H1 (cell line): ENCODE measurements at regions not wholly inside any gene's neighbourhood (a gene's known extent, or its start where the extent isn't known, plus 50 kb on each side); places are given as distances from the start of the nearest gene placed in this dataset.
A peak's percentile ranks its signal among the peaks of the same experiment; 100 is the strongest.

Experiments used
- CTCF ChIA-PET: fragments of 300-600 bp; sonication (Branson Sonifier 250); formaldehyde crosslinking; loops from one replicate; lab custom pipeline; 2021; ENCODE audit not compliant: partially characterized antibody; lab: Charles Lee
- POLR2A ChIA-PET: fragments of 300-600 bp; sonication (Branson Sonifier 250); formaldehyde crosslinking; loops from one replicate; lab custom pipeline; 2021; ENCODE audit warnings: inconsistent platforms; ENCODE audit not compliant: partially characterized antibody; lab: Charles Lee
- DNase-seq, 2 experiments: peaks; one replicate each; pipeline versions ENCODE4 v3.0.0 to v3.0.0-alpha.2; 2010 to 2022; ENCODE audit warnings: low spot score in 2 of 2, low read depth in 1 of 2, mixed read lengths in 1 of 2
- FAIRE-seq: peaks from 2 replicates; lab custom pipeline; 2011; peaks lifted over from hg19 to GRCh38; lab: Jason Lieb, UNC
- H2AFZ ChIP-seq: 2 replicates; pipeline ENCODE4 v1.8.1; 2012; ENCODE audit warnings: low read length, inconsistent platforms
- H2AK5ac ChIP-seq: 2 replicates; pipeline ENCODE4 v1.6.1; 2013; ENCODE audit warnings: low read depth, low read length
- H2BK120ac ChIP-seq: replicated peaks from 2 replicates; pipeline ENCODE3; 2013; ENCODE audit warnings: low read depth, low read length, inconsistent platforms
- H2BK12ac ChIP-seq: 2 replicates; pipeline ENCODE4 v1.6.1; 2013; ENCODE audit warnings: low read depth, low read length
- H2BK15ac ChIP-seq: 2 replicates; pipeline ENCODE4 v1.6.1; 2013; ENCODE audit warnings: low read length
- H2BK20ac ChIP-seq: 2 replicates; pipeline ENCODE4 v1.6.1; 2013; ENCODE audit warnings: low read length
- H2BK5ac ChIP-seq: 2 replicates; pipeline ENCODE4 v1.6.1; 2013; ENCODE audit warnings: low read depth, low read length
- H3K14ac ChIP-seq: 2 replicates; pipeline ENCODE4 v1.6.1; 2013; ENCODE audit warnings: inconsistent platforms; ENCODE audit not compliant: insufficient read length
- H3K18ac ChIP-seq: 2 replicates; pipeline ENCODE4 v1.6.1; 2013; ENCODE audit warnings: low read length; ENCODE audit errors: extremely low read depth
- H3K23ac ChIP-seq: 2 replicates; pipeline ENCODE4 v1.6.1; 2013; ENCODE audit warnings: inconsistent platforms; ENCODE audit not compliant: insufficient read length
- H3K23me2 ChIP-seq: 2 replicates; pipeline ENCODE4 v1.6.1; 2013; ENCODE audit warnings: low read depth, low read length
- H3K27ac ChIP-seq: 2 replicates; pipeline ENCODE4 v1.6.1; 2011; ENCODE audit warnings: low read depth, low read length, inconsistent platforms
- H3K27me3 ChIP-seq, 4 experiments: replicated peaks in 1 of 4; 1 replicate in 1 of 4; 2 replicates in 3 of 4; pipeline versions ENCODE4 v1.6.1 to v1.8.1; 2011 to 2013; ENCODE audit warnings: low read length in 3 of 4, mild to moderate bottlenecking in 3 of 4, inconsistent platforms in 2 of 4, mixed read lengths in 2 of 4, moderate library complexity in 1 of 4; ENCODE audit not compliant: control insufficient read depth in 3 of 4, insufficient read depth in 3 of 4; ENCODE audit errors: extremely low read depth in 1 of 4
- H3K36me3 ChIP-seq, 4 experiments: 2 replicates each; pipeline versions ENCODE4 v1.6.1 to v1.8.1; 2011 to 2013; ENCODE audit warnings: mild to moderate bottlenecking in 4 of 4, low read length in 3 of 4, moderate library complexity in 2 of 4, control low read depth in 1 of 4, inconsistent platforms in 1 of 4; ENCODE audit not compliant: insufficient read depth in 4 of 4, control insufficient read depth in 2 of 4
- H3K4ac ChIP-seq: replicated peaks from 2 replicates; pipeline ENCODE3; 2013; ENCODE audit warnings: low read length, low read depth, mixed read lengths, inconsistent platforms; ENCODE audit not compliant: insufficient read length
- H3K4me1 ChIP-seq, 4 experiments: replicated peaks in 1 of 4; 1 replicate in 1 of 4; 2 replicates in 3 of 4; pipeline versions ENCODE4 v1.6.1 to v1.8.1; 2011 to 2013; ENCODE audit warnings: low read length in 3 of 4, inconsistent platforms in 2 of 4, mixed read lengths in 1 of 4; ENCODE audit not compliant: insufficient read depth in 4 of 4, control insufficient read depth in 3 of 4
- H3K4me2 ChIP-seq, 2 experiments: 2 replicates each; pipeline versions ENCODE4 v1.6.1 to v1.8.1; 2011 to 2013; ENCODE audit warnings: low read depth in 2 of 2, low read length in 2 of 2, control low read depth in 1 of 2, inconsistent platforms in 1 of 2, mild to moderate bottlenecking in 1 of 2; ENCODE audit not compliant: insufficient read depth in 1 of 2
- H3K4me3 ChIP-seq, 4 experiments: fragments of 200-600, 300-600 bp in 1 of 4; sonication (generic), shearing (Covaris generic), sonication (Bioruptor Twin) in 1 of 4; 2 replicates each; pipeline versions ENCODE4 v1.5.1 to v1.8.1; 2011 to 2016; ENCODE audit warnings: low read length in 4 of 4, low read depth in 3 of 4, control low read depth in 2 of 4, inconsistent platforms in 2 of 4, mild to moderate bottlenecking in 2 of 4, mixed read lengths in 1 of 4, moderate library complexity in 1 of 4; ENCODE audit not compliant: insufficient read depth in 2 of 4; ENCODE audit errors: extremely low read depth in 1 of 4
- H3K56ac ChIP-seq: replicated peaks from 2 replicates; pipeline ENCODE3; 2013; ENCODE audit warnings: low read depth, mild to moderate bottlenecking, mixed read lengths, low read length, inconsistent platforms; ENCODE audit not compliant: insufficient read length
- H3K79me1 ChIP-seq: 2 replicates; pipeline ENCODE4 v1.6.1; 2013; ENCODE audit warnings: low read depth, low read length, control low read depth
- H3K79me2 ChIP-seq, 2 experiments: 2 replicates each; pipeline versions ENCODE4 v1.6.1 to v1.8.1; 2012 to 2013; ENCODE audit warnings: low read length in 2 of 2, mild to moderate bottlenecking in 2 of 2, inconsistent platforms in 1 of 2; ENCODE audit not compliant: insufficient read depth in 2 of 2, control insufficient read depth in 1 of 2
- H3K9ac ChIP-seq, 4 experiments: replicated peaks in 1 of 4; 1 replicate in 1 of 4; 2 replicates in 3 of 4; pipeline versions ENCODE4 v1.6.1 to v1.8.1; 2011 to 2013; ENCODE audit warnings: low read depth in 3 of 4, low read length in 3 of 4, control low read depth in 2 of 4, mild to moderate bottlenecking in 2 of 4, moderate library complexity in 2 of 4, inconsistent platforms in 1 of 4; ENCODE audit errors: extremely low read depth in 1 of 4
- H3K9me3 ChIP-seq, 2 experiments: 2 replicates each; pipeline versions ENCODE4 v1.6.1 to v1.8.1; 2012 to 2013; ENCODE audit warnings: mild to moderate bottlenecking in 2 of 2, moderate library complexity in 2 of 2, control low read depth in 1 of 2, inconsistent platforms in 1 of 2, low read depth in 1 of 2, low read length in 1 of 2, mixed read lengths in 1 of 2; ENCODE audit not compliant: insufficient read depth in 2 of 2
- H4K20me1 ChIP-seq, 2 experiments: replicated peaks in 1 of 2; 2 replicates each; pipeline versions ENCODE3 to v1.8.1; 2011 to 2013; ENCODE audit warnings: inconsistent platforms in 2 of 2, low read length in 2 of 2, mild to moderate bottlenecking in 1 of 2; ENCODE audit not compliant: insufficient read depth in 2 of 2, control insufficient read depth in 1 of 2
- H4K5ac ChIP-seq: 2 replicates; pipeline ENCODE4 v1.6.1; 2013; ENCODE audit warnings: low read length, low read depth, mixed read lengths, inconsistent platforms; ENCODE audit not compliant: insufficient read length
- H4K8ac ChIP-seq: 2 replicates; pipeline ENCODE4 v1.8.0; 2013; ENCODE audit warnings: mild to moderate bottlenecking, moderate library complexity, low read length, inconsistent platforms; ENCODE audit not compliant: insufficient read depth; ENCODE audit errors: extremely low read depth
- H4K91ac ChIP-seq: replicated peaks from 2 replicates; pipeline ENCODE3; 2013; ENCODE audit warnings: low read length, mixed read lengths, inconsistent platforms; ENCODE audit not compliant: insufficient read length
- JUN ChIP-seq: IDR thresholded peaks from 2 replicates; pipeline ENCODE4 v1.6.1; 2011; ENCODE audit warnings: low read depth, mild to moderate bottlenecking, improper control_type of control experiment, low read length
- WGBS, 2 experiments: shearing (Covaris generic) in 1 of 2; methylation state at CpG; one replicate each; pipeline versions ENCODE4 v1.1.6 to v1.1.7; 2013 to 2015; ENCODE audit warnings: low lambda C conversion rate in 2 of 2, mixed read lengths in 2 of 2, inconsistent platforms in 1 of 2, low coverage in 1 of 2, missing lambda C conversion rate in 1 of 2; ENCODE audit not compliant: insufficient replicate concordance in 2 of 2, insufficient coverage in 1 of 2, insufficient read length in 1 of 2; ENCODE audit errors: extremely low coverage in 1 of 2, missing lambda C conversion rate in 1 of 2; 5-methylcytosine and 5-hydroxymethylcytosine counted together

- Histone ChIP-seq H3K9me3 (no peaks in the 10 kb centered on the region), H3K18ac (no peak overlapping the region), H2BK20ac (no peak overlapping the region), H3K79me1 (no peaks in the 10 kb centered on the region), H2BK15ac (no peak overlapping the region), H3K14ac (no peak overlapping the region), H4K8ac (no peak overlapping the region), H3K27me3 (peaks cover 0 to 1% (median 0%) of the 10 kb centered on the region in 4 experiments; a peak in 1 of 7 replicates), H2BK5ac (no peak overlapping the region), H3K27ac (no peak overlapping the region), H3K4ac (no peak overlapping the region), H3K9ac (no peak overlapping the region), H4K91ac (no peak overlapping the region), H3K23me2 (no peaks in the 10 kb centered on the region), H3K36me3 (no peaks in the 10 kb centered on the region), H3K4me1 (no peaks in the 10 kb centered on the region), H4K5ac (no peak overlapping the region), H2AFZ (peak overlapping the region; percentile 12; the same call in 1 of the 2 replicates), H2BK120ac (no peak overlapping the region), H3K23ac (no peak overlapping the region), H2AK5ac (no peak overlapping the region), H3K79me2 (no peaks in the 10 kb centered on the region), H4K20me1 (no peaks in the 10 kb centered on the region), H3K4me2 (no peak overlapping the region), H3K56ac (no peak overlapping the region), H2BK12ac (no peak overlapping the region), H3K4me3 (no peak overlapping the region)
- no peak for FAIRE-seq
- no peak for DNase-seq
- POLR2A ChIA-PET = interaction anchor here (0.7 kb wide), 1 partner anchor 10 kb away, joined by 3 read pairs; no protein-coding TSS in a partner anchor
- 91% methylated on average over 2 of the region's 2 CpGs; no CpG with 5 or more reads in 1 of the 2 experiments for WGBS, 2 experiments
- CTCF ChIA-PET = interaction anchor here (1.0 kb wide), 1 partner anchor 8 kb away, joined by 3 read pairs; no protein-coding TSS in a partner anchor
- no peak for TF ChIP-seq JUN
These were observed 429.5 kb upstream of the MARCKS start for GRCh38 chr6:113427617-113428016.
